ENCODE measurements at regions not wholly inside any gene's neighbourhood (a gene's known extent, or its start where the extent isn't known, plus 50 kb on each side); places are given as distances from the start of the nearest gene placed in this dataset.

- TF ChIP-seq PATZ1 (tag by site-specific recombination; IDR thresholded peaks at IDR 0.05) (no peak), CTCF (tag by site-specific recombination; IDR thresholded peaks at IDR 0.05) (no peak), FEZF1 (tag by site-specific recombination; IDR thresholded peaks at IDR 0.05) (no peak), MZF1 (tag by site-specific recombination; IDR thresholded peaks at IDR 0.05; ENCODE audit: borderline replicate concordance) (no peak), ZNF670 (tag by site-specific recombination; IDR thresholded peaks at IDR 0.05; ENCODE audit: low read depth) (no peak), ZNF366 (tag by site-specific recombination; conservative IDR thresholded peaks at IDR 0.05) (no peak), KLF10 (tag by site-specific recombination; IDR thresholded peaks at IDR 0.05) (no peak), ZNF610 (tag by site-specific recombination; IDR thresholded peaks at IDR 0.05; ENCODE audit: borderline replicate concordance) (no peak), ZNF140 (tag by site-specific recombination; IDR thresholded peaks at IDR 0.05) (no peak)
Observed at GRCh38 chr1:95723346-95723745, 489.3 kb downstream of the RWDD3 start.

Measured in HEK293 (cell line).